GM12891 (cell line): ENCODE measurements at regions not wholly inside any gene's neighbourhood (a gene's known extent, or its start where the extent isn't known, plus 50 kb on each side); places are given as distances from the start of the nearest gene placed in this dataset.
"Not testable (repeated sequence)": the region's sequence is repeated elsewhere in the genome, so short reads cannot be mapped to it uniquely, and the experiment has no call there.

Experiments
- POLR2A ChIP-seq: IDR thresholded peaks from 2 replicates; pipeline ENCODE4 v1.6.1; 2011; ENCODE audit warnings: low read depth, low read length, control low read depth
- POU2F2 ChIP-seq: IDR thresholded peaks from 2 replicates; pipeline ENCODE4 v1.6.1; 2011; ENCODE audit warnings: low read depth, mild to moderate bottlenecking, control low read depth, low read length, moderate library complexity
- TAF1 ChIP-seq: IDR thresholded peaks from 2 replicates; pipeline ENCODE4 v1.6.1; 2011; ENCODE audit warnings: low read depth, low read length, control low read depth

DNA sequence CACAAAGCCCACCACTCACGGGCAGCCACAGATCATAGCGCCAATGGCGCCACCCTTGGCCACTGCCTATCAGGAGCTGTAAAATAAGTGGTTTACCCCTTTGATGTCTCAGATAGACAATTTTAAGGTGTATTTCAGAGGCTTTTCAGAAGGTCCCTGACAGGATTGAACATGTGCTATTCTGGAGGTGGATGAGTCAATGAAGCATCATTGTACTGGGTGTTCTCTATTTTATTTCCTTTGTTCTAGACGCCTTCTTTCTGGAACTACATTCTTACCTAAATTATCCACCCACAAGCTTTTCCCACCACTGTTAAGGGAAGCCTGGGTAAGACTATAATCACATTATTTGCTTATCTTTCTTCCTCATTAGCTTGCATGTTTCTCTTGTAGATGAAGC lies 1351.6 kb downstream of the NLGN4Y start:
- not testable (repeated sequence) for TF ChIP-seq POU2F2, TAF1, POLR2A
